ENCODE measurements at regions not wholly inside any gene's neighbourhood (a gene's known extent, or its start where the extent isn't known, plus 50 kb on each side); places are given as distances from the start of the nearest gene placed in this dataset.

DNA sequence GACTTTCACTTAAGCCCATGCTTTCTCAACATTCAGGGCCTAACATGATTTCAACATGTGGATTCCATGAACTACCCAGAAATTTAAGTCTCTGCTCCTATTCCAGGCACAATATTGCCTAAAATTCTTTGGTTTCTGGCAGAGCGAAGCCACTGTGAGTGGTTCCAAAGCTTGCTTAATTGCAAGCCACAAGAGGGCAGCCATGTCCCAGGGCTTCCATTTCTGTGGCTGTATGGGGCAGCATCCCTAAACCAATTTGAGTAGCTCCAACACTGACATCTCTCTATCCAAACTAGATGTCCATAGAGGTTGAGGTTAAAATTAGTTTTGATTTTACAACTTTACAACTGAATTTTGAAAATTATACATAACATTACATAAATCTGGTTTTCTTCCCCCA lies 56.3 kb upstream of the MDFIC start:
- TF ChIP-seq CTCF (conservative IDR thresholded peaks at IDR 0.05; ENCODE audit: low read length) (peak; percentile 47), EZH2phosphoT487 (IDR thresholded peaks at IDR 0.05; ENCODE audit: borderline replicate concordance) (no peak)

All from Loucy (cell line).